UCSD-AML1 (cell line): ENCODE measurements at regions not wholly inside any gene's neighbourhood (a gene's known extent, or its start where the extent isn't known, plus 50 kb on each side); places are given as distances from the start of the nearest gene placed in this dataset.
A peak's percentile ranks its signal among the peaks of the same experiment; 100 is the strongest.

Experiments used
- DNase-seq: peaks from one replicate; lab custom pipeline; 2025; ENCODE audit not compliant: unreplicated experiment; lab: John Stamatoyannopoulos, UW

GRCh38 chr2:176642074-176642473 lies 372.8 kb downstream of the MTX2 start:
- DNase-seq: no peak

- DNase-seq: peak; percentile 22
Measured at GRCh38 chr2:176643646-176644045, 374.4 kb downstream of the MTX2 start.

- no peak for DNase-seq
Measured at GRCh38 chr2:176645494-176645893, 376.3 kb downstream of the MTX2 start.

GRCh38 chr2:176646033-176646615 lies 376.9 kb downstream of the MTX2 start:
- no peak for DNase-seq

GRCh38 chr2:176647325-176648165 lies 378.3 kb downstream of the MTX2 start:
- no peak for DNase-seq

- no peak for DNase-seq
Measured at GRCh38 chr2:176648700-176649297, 379.6 kb downstream of the MTX2 start.

- DNase-seq: no peak
Measured at GRCh38 chr2:176650104-176650837, 381.0 kb downstream of the MTX2 start.

- DNase-seq: no peak
Measured at GRCh38 chr2:176650838-176651555, 381.8 kb downstream of the MTX2 start.

GRCh38 chr2:176652300-176653182 lies 383.3 kb downstream of the MTX2 start:
- no peak for DNase-seq

GRCh38 chr2:176653479-176654443 lies 384.5 kb downstream of the MTX2 start:
- DNase-seq: peak; percentile 43

- no peak for DNase-seq
Measured at GRCh38 chr2:176656038-176656775, 387.0 kb downstream of the MTX2 start.

- DNase-seq: no peak
Measured at GRCh38 chr2:176656776-176657140, 387.5 kb downstream of the MTX2 start.

GRCh38 chr2:176657393-176657792 lies 388.2 kb downstream of the MTX2 start:
- DNase-seq: no peak

- no peak for DNase-seq
Measured at GRCh38 chr2:176658708-176659107, 389.5 kb downstream of the MTX2 start.

GRCh38 chr2:176662753-176663152 lies 393.5 kb downstream of the MTX2 start:
- DNase-seq: no peak

- DNase-seq: no peak
Measured at GRCh38 chr2:176664478-176664877, 395.2 kb downstream of the MTX2 start.

GRCh38 chr2:176665086-176665485 lies 395.8 kb downstream of the MTX2 start:
- no peak for DNase-seq

GRCh38 chr2:176668912-176669311 lies 399.7 kb downstream of the MTX2 start:
- no peak for DNase-seq
